Testis (tissue), 2 donors: ENCODE measurements at regions not wholly inside any gene's neighbourhood (a gene's known extent, or its start where the extent isn't known, plus 50 kb on each side); places are given as distances from the start of the nearest gene placed in this dataset.

Experiments used
- POLR2A ChIP-seq: fragments of 450-650 bp; IDR thresholded peaks from one replicate; pipeline ENCODE4 v1.6.1; 2017; ENCODE audit warnings: antibody characterized with exemption, mild to moderate bottlenecking, moderate library complexity
- TF ChIP-seq, protein P1 (sequence below), 3 experiments: fragments of 450-650 bp in 2 of 3; fragments of 200-600 bp in 1 of 3; sonication (generic) in 1 of 3; IDR thresholded peaks; one replicate each; pipeline ENCODE4 v1.5.1; 2016 to 2019; ENCODE audit warnings: antibody characterized with exemption in 3 of 3, mild to moderate bottlenecking in 2 of 3, moderate library complexity in 1 of 3

DNA sequence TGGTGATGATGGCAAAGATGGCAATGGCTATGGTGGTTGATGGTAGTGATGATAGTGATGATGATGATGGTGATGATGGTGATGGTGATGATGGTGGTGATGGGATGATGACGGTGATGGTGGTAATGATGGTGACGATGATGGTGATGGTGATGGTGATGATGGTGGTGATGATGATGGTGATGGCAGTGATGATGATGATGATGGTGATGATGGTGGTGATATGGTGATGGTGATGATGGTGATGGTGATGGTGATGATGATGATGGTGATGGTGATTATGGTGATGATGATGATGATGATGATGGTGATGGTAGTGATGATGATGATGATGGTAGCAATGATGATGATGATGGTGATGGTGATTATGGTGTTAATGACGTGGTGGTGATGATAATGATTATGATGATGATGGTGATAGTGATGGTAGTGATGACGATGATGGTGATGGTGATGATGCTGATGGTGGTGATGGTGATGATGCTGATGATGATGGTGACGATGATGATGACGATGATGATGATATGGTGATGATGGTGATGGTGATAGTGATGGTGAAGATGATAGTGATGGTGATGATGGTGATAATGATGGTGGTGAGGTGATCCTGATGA is 232.1 kb downstream of the BRD1 start:
- TF ChIP-seq, protein P1, sequence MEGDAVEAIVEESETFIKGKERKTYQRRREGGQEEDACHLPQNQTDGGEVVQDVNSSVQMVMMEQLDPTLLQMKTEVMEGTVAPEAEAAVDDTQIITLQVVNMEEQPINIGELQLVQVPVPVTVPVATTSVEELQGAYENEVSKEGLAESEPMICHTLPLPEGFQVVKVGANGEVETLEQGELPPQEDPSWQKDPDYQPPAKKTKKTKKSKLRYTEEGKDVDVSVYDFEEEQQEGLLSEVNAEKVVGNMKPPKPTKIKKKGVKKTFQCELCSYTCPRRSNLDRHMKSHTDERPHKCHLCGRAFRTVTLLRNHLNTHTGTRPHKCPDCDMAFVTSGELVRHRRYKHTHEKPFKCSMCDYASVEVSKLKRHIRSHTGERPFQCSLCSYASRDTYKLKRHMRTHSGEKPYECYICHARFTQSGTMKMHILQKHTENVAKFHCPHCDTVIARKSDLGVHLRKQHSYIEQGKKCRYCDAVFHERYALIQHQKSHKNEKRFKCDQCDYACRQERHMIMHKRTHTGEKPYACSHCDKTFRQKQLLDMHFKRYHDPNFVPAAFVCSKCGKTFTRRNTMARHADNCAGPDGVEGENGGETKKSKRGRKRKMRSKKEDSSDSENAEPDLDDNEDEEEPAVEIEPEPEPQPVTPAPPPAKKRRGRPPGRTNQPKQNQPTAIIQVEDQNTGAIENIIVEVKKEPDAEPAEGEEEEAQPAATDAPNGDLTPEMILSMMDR (IDR thresholded peaks at IDR 0.05) = no peak
- TF ChIP-seq POLR2A = no peak
